IPS-11a (cell line): ENCODE measurements at regions not wholly inside any gene's neighbourhood (a gene's known extent, or its start where the extent isn't known, plus 50 kb on each side); places are given as distances from the start of the nearest gene placed in this dataset.

ENCODE experiments used
- H3K4me3 ChIP-seq: one replicate; pipeline ENCODE4 v1.5.1; 2013; ENCODE audit warnings: low read depth, low read length, control low read depth

- H3K4me3 ChIP-seq, result no peak overlapping the region
Measured at GRCh38 chr9:129250786-129251185, 72.7 kb upstream of the IER5L start.

DNA sequence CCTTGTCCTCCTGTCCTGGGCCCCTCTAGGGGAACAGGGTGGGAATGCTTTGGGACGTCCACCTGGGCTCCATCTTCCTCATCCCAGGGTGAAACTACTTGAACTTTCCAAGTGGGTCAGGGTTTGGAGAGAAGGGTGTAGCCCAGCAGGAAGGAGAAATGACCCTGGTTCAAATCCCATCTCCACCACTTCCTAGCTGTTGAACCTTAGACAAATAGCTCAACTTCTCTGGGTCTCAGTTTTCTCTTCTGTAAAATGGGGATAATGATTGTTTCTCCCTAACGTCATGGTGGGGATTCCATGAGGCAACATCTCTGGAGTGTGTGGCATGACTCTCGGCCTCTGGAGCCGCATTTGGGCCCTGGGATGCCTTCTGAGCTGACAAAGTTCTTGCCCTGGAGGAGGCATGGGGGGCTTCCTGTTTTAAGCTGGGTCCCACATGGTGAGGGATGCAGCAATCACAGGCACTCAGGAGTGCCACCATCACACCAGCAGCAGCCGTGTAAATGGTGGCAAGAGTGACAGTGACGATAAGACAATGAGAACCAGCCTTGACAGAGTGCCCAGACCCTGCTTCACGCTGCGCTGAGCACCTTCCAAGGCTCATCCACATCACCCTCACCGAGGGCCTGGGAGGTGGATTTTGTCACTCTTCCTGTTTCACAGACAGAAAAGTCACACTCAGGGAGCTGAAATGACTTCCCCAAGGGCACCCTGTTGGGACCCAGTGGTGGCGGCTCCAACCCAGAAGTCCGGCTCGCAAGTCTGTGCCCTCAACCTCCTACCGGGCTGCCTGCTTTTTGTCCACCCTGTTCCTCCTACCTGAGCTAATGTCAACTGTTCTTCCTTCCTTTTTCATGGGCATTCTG lies 69.5 kb upstream of the IER5L start:
- no peak overlapping the region for H3K4me3 ChIP-seq

DNA sequence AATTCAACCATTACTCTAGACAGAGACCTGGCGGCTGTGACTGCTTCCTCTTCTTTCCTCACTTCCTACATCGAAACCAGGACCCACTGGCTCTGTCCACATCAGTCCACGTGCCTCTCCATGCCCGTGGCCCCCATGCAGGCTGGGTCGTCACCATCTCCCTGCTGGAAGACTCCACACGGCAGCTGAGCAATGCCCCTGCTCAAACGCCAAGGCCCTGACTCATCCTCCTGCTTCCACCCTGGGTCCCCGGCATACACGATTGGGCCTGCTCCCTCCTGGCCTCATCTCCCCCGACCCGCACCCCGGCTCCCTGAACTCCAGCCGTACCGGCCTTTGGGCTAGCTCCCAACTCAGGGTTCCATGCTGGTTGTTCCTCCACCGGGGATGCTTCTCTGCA lies 67.2 kb upstream of the IER5L start:
- H3K4me3 ChIP-seq, result no peak overlapping the region

- H3K4me3 ChIP-seq, result no peak overlapping the region
Measured at GRCh38 chr9:129242971-129243561, 65.0 kb upstream of the IER5L start.

- no peak overlapping the region for H3K4me3 ChIP-seq
Measured at GRCh38 chr9:129242191-129242941, 64.3 kb upstream of the IER5L start.

DNA sequence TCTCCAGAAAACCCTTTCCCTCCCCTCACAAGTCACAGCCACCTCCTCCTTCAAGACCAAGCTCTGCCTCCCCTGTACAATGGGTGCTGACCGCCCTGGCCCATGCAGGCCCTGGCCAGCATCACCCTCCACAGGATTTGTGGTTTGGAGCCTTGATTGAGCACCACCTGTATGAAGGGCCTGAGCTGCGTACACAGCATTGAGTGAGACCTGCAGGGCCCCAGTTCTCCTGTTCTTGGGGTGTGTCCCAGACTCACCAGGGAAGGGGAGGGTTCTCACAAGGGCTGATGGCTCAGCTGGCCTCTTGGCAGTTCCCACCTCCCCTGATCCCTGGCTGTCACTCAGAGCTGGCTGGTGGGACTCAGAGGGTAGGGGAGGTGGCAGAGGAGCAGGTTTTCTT lies 63.7 kb upstream of the IER5L start:
- no peak overlapping the region for H3K4me3 ChIP-seq

- no peak overlapping the region for H3K4me3 ChIP-seq
Measured at GRCh38 chr9:129240581-129241211, 62.6 kb upstream of the IER5L start.

DNA sequence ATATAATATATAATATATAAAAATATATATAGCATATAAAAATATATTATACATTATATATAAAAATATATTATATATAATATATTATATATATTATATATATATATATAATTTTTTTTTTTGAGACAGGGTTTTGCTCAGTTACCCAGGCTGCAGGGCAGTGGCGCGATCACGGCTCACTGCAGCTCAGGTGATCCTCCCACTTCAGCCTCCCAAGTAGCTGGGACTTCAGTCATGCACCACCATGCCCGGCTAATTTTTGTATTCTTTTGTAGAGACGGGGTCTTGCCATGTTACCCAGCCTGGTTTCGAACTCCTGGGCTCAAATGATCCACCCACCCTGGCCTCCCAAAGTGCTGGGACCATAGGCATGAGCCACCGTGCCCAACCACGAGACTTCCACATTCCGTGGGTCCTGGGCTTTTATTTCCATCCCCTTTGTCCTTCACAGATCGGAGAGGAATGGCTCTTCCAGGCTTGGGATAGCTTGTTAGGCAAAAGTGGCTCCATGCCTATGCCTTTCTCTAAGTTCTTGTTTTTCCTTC lies 62.0 kb upstream of the IER5L start:
- no peak overlapping the region for H3K4me3 ChIP-seq

- no peak overlapping the region for H3K4me3 ChIP-seq
Measured at GRCh38 chr9:129237803-129238202, 59.7 kb upstream of the IER5L start.

DNA sequence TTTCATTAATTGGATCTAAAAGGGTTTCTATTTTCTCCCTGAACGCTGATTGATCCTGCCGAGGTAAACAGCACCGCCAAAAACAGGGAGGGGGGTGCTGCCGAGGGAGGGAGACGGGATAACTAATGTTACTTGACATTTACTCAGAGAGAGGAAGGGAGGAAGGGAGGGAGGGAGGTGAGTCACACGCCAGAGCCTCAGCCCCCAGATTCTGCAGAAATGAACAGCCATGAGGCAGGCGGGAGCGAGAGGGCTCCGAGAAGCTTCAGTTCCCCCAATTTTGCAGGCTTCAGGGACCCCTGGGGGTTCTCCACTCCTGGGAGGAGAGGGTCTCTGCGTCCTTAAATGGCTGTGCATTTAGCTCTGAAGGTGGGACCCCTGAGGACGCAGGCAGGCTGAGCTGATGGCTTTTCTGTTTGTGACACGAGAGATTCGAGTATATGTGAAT lies 59.1 kb upstream of the IER5L start:
- no peak overlapping the region for H3K4me3 ChIP-seq

- H3K4me3 ChIP-seq, result no peak overlapping the region
Measured at GRCh38 chr9:129236441-129237145, 58.5 kb upstream of the IER5L start.

- no peak overlapping the region for H3K4me3 ChIP-seq
Measured at GRCh38 chr9:129235931-129236331, 57.9 kb upstream of the IER5L start.

DNA sequence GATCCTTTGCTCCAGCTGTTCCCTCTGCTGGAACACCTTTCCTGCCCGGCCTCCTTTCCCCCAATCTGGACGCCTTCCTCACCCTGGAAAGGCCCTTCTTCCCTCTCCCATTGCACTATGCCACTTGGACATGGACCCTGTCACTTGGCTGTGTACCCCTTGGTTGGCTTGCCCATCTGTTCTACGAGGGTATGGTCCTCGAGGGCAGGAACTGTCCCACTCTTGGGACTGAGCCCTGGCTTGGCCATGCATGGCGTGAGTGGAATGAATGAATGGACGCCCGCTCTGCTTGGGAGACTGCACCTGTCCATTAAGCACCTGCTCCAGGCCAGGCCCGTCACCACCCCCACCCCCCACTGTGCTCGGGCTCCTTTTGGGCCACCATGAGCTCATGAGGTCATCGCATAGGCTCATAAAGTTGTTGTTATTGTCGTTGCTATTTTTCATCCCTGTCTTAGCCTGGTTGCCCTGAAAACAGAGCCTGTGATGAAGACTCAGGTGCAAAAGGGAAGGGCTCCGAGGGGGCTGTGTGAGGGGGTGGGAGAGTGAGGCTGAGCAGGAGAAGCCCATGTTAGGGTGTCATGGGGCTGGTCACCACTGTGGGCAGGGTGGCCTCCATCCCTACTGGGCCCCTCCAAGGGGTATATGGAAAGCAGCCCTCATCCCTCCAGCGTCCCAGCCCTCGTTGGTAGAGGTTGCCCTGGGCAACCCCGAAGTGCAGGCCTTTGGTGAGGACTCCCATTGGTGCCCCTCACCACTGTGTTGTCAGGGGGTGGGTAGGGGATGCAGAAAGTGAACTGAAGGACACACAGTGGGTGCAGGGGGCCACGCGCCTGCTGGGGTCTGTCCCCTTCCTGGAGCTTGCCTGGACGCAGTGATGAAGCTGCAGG lies 57.2 kb upstream of the IER5L start:
- H3K4me3 ChIP-seq, result no peak overlapping the region

- no peak overlapping the region for H3K4me3 ChIP-seq
Measured at GRCh38 chr9:129234491-129234890, 56.4 kb upstream of the IER5L start.

- no peak overlapping the region for H3K4me3 ChIP-seq
Measured at GRCh38 chr9:129232839-129233591, 55.0 kb upstream of the IER5L start.

DNA sequence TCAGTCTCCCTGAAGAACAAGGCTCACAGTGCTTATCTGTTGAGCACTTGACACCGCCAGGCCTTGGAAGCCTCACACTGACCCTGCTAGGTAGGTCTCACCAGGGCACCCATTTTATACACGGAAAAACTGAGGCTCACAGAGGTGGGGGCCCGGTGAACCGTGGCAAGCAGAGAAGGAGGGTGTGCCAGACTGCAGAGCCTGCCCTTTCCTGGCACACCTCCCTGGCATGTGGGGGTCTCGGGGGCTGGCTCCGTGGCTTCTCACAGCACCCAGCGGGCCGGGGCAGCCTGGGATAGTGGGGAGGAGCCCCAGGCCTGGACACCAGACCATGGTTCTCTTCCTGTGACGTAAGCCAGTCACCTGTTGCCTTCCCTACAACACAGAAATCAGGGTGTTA lies 53.7 kb upstream of the IER5L start:
- H3K4me3 ChIP-seq, result no peak overlapping the region

DNA sequence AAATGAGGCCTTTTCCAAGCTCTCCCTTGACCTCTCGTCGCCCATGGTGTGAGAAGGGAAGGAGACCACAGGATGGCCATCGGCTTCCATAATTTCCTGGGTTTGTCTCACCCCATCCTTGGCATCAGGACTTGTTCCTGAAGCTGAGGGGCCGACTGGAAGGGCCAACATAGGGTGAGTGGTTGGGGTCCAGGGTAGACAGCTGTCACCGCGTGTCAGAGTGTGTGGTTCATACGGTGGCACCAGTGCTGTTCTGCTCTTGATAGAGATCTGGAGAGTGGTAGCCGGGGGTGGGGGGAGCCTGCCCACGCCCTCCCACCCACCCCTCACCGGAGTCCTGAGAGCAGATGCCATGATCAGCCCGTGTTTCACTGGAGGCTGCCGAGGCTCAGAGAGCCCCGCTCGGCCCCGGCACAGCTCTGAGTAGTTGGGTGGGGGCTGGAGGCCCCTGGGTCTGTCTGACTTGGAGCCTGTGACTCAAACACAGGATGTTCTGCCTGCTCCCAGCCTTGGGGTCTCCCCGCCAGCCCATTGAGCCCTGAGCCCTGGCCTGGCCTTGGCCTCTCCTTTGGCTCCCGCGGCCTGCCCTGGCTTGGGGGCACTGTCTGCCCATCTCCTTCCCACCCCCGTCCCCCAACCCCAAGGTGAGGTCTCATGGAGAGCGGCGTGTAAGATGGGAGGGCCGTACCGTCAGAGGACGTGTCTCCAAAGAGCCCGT lies 53.1 kb upstream of the IER5L start:
- H3K4me3 ChIP-seq, result no peak overlapping the region

- no peak overlapping the region for H3K4me3 ChIP-seq
Measured at GRCh38 chr9:129230302-129230701, 52.2 kb upstream of the IER5L start.
